ENCODE measurements at regions not wholly inside any gene's neighbourhood (a gene's known extent, or its start where the extent isn't known, plus 50 kb on each side); places are given as distances from the start of the nearest gene placed in this dataset.

GRCh38 chr12:19752712-19753111 is 313.4 kb downstream of the AEBP2 start:
- H3K4me2 ChIP-seq (ENCODE audit: low read length) = no peak overlapping the region
- ChIA-PET POLR2A (no interaction called here), CTCF (ENCODE audit: unreplicated experiment) (no interaction called here)
- DNase-seq (ENCODE audit: low spot score) = no peak
- H3K27ac ChIP-seq (ENCODE audit: low read depth, low read length, poor library complexity, severe bottlenecking) = no peak overlapping the region
- no peaks in the 10 kb centered on the region for H3K4me1 ChIP-seq (ENCODE audit: insufficient read depth, low read length, poor library complexity, severe bottlenecking)
- H3K36me3 ChIP-seq (ENCODE audit: insufficient read depth, low read length) = no peaks in the 10 kb centered on the region
- no peak overlapping the region for H3K4me3 ChIP-seq (ENCODE audit: low read depth, low read length, poor library complexity, severe bottlenecking)
- peaks cover 3% of the 10 kb centered on the region; the same call in 1 of the 2 replicates for H3K9me3 ChIP-seq (ENCODE audit: low read length)
- BruUV-seq (replicated peaks) = no TSS peak
- TF ChIP-seq, protein P1, sequence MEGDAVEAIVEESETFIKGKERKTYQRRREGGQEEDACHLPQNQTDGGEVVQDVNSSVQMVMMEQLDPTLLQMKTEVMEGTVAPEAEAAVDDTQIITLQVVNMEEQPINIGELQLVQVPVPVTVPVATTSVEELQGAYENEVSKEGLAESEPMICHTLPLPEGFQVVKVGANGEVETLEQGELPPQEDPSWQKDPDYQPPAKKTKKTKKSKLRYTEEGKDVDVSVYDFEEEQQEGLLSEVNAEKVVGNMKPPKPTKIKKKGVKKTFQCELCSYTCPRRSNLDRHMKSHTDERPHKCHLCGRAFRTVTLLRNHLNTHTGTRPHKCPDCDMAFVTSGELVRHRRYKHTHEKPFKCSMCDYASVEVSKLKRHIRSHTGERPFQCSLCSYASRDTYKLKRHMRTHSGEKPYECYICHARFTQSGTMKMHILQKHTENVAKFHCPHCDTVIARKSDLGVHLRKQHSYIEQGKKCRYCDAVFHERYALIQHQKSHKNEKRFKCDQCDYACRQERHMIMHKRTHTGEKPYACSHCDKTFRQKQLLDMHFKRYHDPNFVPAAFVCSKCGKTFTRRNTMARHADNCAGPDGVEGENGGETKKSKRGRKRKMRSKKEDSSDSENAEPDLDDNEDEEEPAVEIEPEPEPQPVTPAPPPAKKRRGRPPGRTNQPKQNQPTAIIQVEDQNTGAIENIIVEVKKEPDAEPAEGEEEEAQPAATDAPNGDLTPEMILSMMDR (conservative IDR thresholded peaks at IDR 0.05; ENCODE audit: low read length) = no peak
- no peak for TF ChIP-seq EZH2phosphoT487 (IDR thresholded peaks at IDR 0.05; ENCODE audit: borderline replicate concordance, low read depth, low read length)
- no peaks in the 10 kb centered on the region for H3K79me2 ChIP-seq (ENCODE audit: insufficient read depth, low read depth, low read length)
- H2AFZ ChIP-seq (ENCODE audit: low read length) = no peak overlapping the region
- intact Hi-C loops (cut with micrococcal nuclease; ENCODE audit: unreplicated experiment) = loop anchor here (10.0 kb wide), 1 partner anchor 142 kb away; no protein-coding TSS in a partner anchor
- no peaks in the 10 kb centered on the region for H4K20me1 ChIP-seq (ENCODE audit: insufficient read depth, low read length)
- H3K9me2 ChIP-seq (ENCODE audit: insufficient read depth, low read length) = no peaks in the 10 kb centered on the region

DNA sequence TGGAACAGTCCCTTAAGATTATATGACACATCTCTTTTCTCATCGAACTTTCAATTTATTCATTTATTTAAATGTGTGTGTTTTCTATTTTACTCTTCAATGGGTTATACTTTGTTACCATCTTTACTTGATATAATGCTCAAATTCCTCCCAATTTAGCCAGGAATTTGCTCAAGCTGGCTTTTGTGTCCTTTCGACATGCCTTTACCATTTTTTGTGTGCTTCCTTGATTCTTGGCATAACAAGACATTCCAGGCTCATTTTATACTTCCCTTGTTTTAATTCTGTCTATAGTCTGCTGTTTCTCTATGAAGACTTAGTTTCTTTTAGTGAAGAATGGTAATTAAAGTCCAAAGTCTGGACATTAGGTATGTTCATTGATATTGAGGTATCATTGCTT is 315.8 kb downstream of the AEBP2 start:
- Histone ChIP-seq H2AFZ (ENCODE audit: low read length) (no peak overlapping the region), H3K4me2 (ENCODE audit: low read length) (no peak overlapping the region), H3K9me3 (ENCODE audit: low read length) (peaks cover 3% of the 10 kb centered on the region; the same call in 1 of the 2 replicates), H4K20me1 (ENCODE audit: insufficient read depth, low read length) (no peaks in the 10 kb centered on the region), H3K4me1 (ENCODE audit: insufficient read depth, low read length, poor library complexity, severe bottlenecking) (no peaks in the 10 kb centered on the region), H3K79me2 (ENCODE audit: insufficient read depth, low read depth, low read length) (no peaks in the 10 kb centered on the region), H3K9me2 (ENCODE audit: insufficient read depth, low read length) (no peaks in the 10 kb centered on the region), H3K27ac (ENCODE audit: low read depth, low read length, poor library complexity, severe bottlenecking) (no peak overlapping the region), H3K4me3 (ENCODE audit: low read depth, low read length, poor library complexity, severe bottlenecking) (no peak overlapping the region), H3K36me3 (ENCODE audit: insufficient read depth, low read length) (no peaks in the 10 kb centered on the region)
- no peak for DNase-seq (ENCODE audit: low spot score)
- POLR2A ChIA-PET = no interaction called here
- BruUV-seq (replicated peaks) = no TSS peak
- CTCF ChIA-PET (ENCODE audit: unreplicated experiment) = no interaction called here
- no peak for TF ChIP-seq EZH2phosphoT487 (IDR thresholded peaks at IDR 0.05; ENCODE audit: borderline replicate concordance, low read depth, low read length)
- TF ChIP-seq, protein P1 (conservative IDR thresholded peaks at IDR 0.05; ENCODE audit: low read length) = no peak
- intact Hi-C loops (cut with micrococcal nuclease; ENCODE audit: unreplicated experiment) = loop anchor here (5.0 to 10.0 kb wide), 2 partner anchors 140 to 467 kb away; no protein-coding TSS in a partner anchor

GRCh38 chr12:19757317-19757877 is 318.1 kb downstream of the AEBP2 start:
- no peaks in the 10 kb centered on the region for H3K36me3 ChIP-seq (ENCODE audit: insufficient read depth, low read length)
- no TSS peak for BruUV-seq (replicated peaks)
- H2AFZ ChIP-seq (ENCODE audit: low read length) = no peak overlapping the region
- POLR2A ChIA-PET = no interaction called here
- no peak overlapping the region for H3K4me3 ChIP-seq (ENCODE audit: low read depth, low read length, poor library complexity, severe bottlenecking)
- H3K79me2 ChIP-seq (ENCODE audit: insufficient read depth, low read depth, low read length) = no peaks in the 10 kb centered on the region
- TF ChIP-seq EZH2phosphoT487 (IDR thresholded peaks at IDR 0.05; ENCODE audit: borderline replicate concordance, low read depth, low read length) = no peak
- TF ChIP-seq, protein P1 (conservative IDR thresholded peaks at IDR 0.05; ENCODE audit: low read length) = peak; percentile 84
- H3K4me1 ChIP-seq (ENCODE audit: insufficient read depth, low read length, poor library complexity, severe bottlenecking) = no peaks in the 10 kb centered on the region
- H4K20me1 ChIP-seq (ENCODE audit: insufficient read depth, low read length) = no peaks in the 10 kb centered on the region
- H3K9me3 ChIP-seq (ENCODE audit: low read length) = peaks cover 3% of the 10 kb centered on the region; the same call in 1 of the 2 replicates
- no peaks in the 10 kb centered on the region for H3K9me2 ChIP-seq (ENCODE audit: insufficient read depth, low read length)
- CTCF ChIA-PET (ENCODE audit: unreplicated experiment) = no interaction called here
- no peak overlapping the region for H3K4me2 ChIP-seq (ENCODE audit: low read length)
- intact Hi-C loops (cut with micrococcal nuclease; ENCODE audit: unreplicated experiment) = loop anchor here (5.0 to 10.0 kb wide), 2 partner anchors 137 to 465 kb away; no protein-coding TSS in a partner anchor
- DNase-seq (ENCODE audit: low spot score) = peak; percentile 26
- H3K27ac ChIP-seq (ENCODE audit: low read depth, low read length, poor library complexity, severe bottlenecking) = no peak overlapping the region
